Neutrophil (primary cell): ENCODE measurements at regions not wholly inside any gene's neighbourhood (a gene's known extent, or its start where the extent isn't known, plus 50 kb on each side); places are given as distances from the start of the nearest gene placed in this dataset.

Experiments used
- H3K27ac ChIP-seq: fragments of 200-600 bp; sonication (generic); 2 replicates; pipeline ENCODE4 v1.5.1; 2016; ENCODE audit warnings: mild to moderate bottlenecking, moderate library complexity
- H3K27me3 ChIP-seq: fragments of 200-600 bp; sonication (generic); 2 replicates; pipeline ENCODE4 v1.6.0; 2016; ENCODE audit warnings: mild to moderate bottlenecking
- H3K36me3 ChIP-seq: fragments of 200-600 bp; sonication (generic); 2 replicates; pipeline ENCODE4 v1.5.1; 2017
- H3K4me1 ChIP-seq, 2 experiments: fragments of 200-600 bp in 1 of 2; sonication (generic) in 1 of 2; 1 replicate in 1 of 2; 2 replicates in 1 of 2; pipeline versions ENCODE4 v1.5.1 to v1.6.1; 2013 to 2016; ENCODE audit warnings: low read depth in 1 of 2, low read length in 1 of 2, mild to moderate bottlenecking in 1 of 2, moderate library complexity in 1 of 2; ENCODE audit not compliant: control insufficient read depth in 1 of 2, insufficient read depth in 1 of 2
- H3K4me3 ChIP-seq, 2 experiments: fragments of 200-600 bp in 1 of 2; sonication (generic) in 1 of 2; 1 replicate in 1 of 2; 2 replicates in 1 of 2; pipeline ENCODE4 v1.5.1; 2013 to 2016; ENCODE audit warnings: low read depth in 1 of 2, low read length in 1 of 2, mild to moderate bottlenecking in 1 of 2, moderate library complexity in 1 of 2
- H3K9me3 ChIP-seq: fragments of 200-600 bp; sonication (generic); 2 replicates; pipeline ENCODE4 v1.5.1; 2016
- TF ChIP-seq, protein P1 (sequence below): fragments of 200-600 bp; sonication (generic); IDR thresholded peaks from 2 replicates; pipeline ENCODE4 v1.5.1; 2016; ENCODE audit warnings: antibody characterized with exemption

DNA sequence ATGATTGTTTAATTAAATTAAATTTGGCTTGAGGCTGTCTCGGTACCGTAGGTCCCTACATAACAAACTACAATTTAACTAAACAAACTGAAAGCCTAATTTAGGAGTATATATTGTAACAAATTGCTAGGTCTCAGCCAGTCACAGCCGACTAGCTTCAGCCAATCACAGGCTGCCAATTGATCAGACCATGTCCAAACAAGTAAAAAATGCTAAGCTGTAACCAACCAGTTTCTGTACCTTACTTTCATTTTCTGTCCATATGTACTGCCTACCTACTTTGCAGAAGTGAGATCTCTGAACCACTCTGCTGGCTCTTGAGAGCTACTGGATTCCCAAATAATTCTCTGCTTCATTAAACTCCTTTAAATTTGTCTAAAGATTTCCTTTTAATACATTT, 648.0 kb upstream of the GJE1 start:
- H3K9me3 ChIP-seq = no peaks in the 10 kb centered on the region
- H3K27me3 ChIP-seq = no peaks in the 10 kb centered on the region
- no peaks in the 10 kb centered on the region for H3K4me1 ChIP-seq
- H3K4me3 ChIP-seq = no peak overlapping the region
- TF ChIP-seq, protein P1, sequence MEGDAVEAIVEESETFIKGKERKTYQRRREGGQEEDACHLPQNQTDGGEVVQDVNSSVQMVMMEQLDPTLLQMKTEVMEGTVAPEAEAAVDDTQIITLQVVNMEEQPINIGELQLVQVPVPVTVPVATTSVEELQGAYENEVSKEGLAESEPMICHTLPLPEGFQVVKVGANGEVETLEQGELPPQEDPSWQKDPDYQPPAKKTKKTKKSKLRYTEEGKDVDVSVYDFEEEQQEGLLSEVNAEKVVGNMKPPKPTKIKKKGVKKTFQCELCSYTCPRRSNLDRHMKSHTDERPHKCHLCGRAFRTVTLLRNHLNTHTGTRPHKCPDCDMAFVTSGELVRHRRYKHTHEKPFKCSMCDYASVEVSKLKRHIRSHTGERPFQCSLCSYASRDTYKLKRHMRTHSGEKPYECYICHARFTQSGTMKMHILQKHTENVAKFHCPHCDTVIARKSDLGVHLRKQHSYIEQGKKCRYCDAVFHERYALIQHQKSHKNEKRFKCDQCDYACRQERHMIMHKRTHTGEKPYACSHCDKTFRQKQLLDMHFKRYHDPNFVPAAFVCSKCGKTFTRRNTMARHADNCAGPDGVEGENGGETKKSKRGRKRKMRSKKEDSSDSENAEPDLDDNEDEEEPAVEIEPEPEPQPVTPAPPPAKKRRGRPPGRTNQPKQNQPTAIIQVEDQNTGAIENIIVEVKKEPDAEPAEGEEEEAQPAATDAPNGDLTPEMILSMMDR = no peak
- no peak overlapping the region for H3K27ac ChIP-seq
- H3K36me3 ChIP-seq = no peaks in the 10 kb centered on the region

DNA sequence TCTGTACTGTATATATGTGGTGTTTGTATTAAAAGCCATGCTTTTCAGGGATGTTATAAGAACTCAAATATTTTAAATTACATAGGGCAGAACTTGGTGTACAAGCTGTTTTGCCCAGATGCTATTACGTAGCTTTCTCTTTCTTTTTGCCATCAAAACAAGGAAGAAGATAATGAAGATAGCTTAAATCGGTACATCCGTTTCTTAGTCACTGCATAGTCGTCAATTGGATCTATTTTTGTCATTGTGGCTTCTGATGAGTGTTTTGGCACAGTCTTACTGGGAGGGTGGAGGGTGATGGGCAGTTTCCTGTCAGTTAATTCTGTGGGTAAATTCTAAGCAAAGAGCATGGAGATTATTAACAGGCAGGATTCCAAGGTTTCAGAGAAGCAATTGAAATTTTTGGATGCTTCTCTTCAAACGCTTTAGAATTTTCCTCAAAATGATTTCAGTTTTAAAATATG, 649.1 kb upstream of the GJE1 start:
- Histone ChIP-seq H3K27me3 (no peaks in the 10 kb centered on the region), H3K4me3 (no peak overlapping the region), H3K9me3 (no peaks in the 10 kb centered on the region), H3K4me1 (no peaks in the 10 kb centered on the region), H3K27ac (no peak overlapping the region), H3K36me3 (no peaks in the 10 kb centered on the region)
- TF ChIP-seq, protein P1 = no peak

DNA sequence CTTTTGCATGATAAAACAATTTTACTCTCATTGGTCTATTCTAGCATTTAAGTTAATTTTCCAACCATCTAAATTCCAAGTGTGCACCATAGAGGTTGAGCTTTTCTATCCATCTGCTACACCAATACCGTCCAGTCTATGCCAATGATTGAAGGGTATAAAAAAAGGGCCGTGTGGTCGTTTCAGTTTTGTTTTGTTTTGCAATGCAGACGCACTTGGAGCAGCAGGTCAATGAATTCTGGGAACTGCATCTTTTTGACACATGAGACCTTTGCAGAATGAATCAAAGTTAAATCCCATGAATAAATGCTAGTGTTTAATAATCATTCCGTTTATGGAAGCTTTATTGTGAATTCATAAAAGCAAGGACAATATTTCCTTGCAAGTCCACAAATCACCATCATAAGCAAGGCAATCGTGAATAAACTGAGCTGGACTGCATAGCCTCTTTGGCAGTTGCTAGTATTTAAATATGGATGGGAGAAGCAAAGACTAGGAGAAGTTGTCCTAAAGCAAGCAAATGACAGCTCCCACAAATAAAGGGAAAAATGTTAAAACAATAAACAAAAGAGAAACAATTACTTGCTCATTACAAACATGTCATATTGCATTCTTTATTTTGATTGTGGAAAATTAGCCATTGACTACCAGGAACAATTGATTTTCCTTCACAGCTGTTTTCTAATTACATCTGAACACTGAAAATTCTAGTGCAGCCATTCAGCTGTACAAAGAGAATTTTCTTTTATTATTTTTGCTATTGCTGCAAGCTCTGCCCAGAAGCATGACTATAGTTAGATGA, 649.7 kb upstream of the GJE1 start:
- H3K4me1 ChIP-seq = no peaks in the 10 kb centered on the region
- no peaks in the 10 kb centered on the region for H3K36me3 ChIP-seq
- no peak overlapping the region for H3K4me3 ChIP-seq
- TF ChIP-seq, protein P1 = no peak
- H3K9me3 ChIP-seq = no peaks in the 10 kb centered on the region
- H3K27me3 ChIP-seq = no peaks in the 10 kb centered on the region
- no peak overlapping the region for H3K27ac ChIP-seq

DNA sequence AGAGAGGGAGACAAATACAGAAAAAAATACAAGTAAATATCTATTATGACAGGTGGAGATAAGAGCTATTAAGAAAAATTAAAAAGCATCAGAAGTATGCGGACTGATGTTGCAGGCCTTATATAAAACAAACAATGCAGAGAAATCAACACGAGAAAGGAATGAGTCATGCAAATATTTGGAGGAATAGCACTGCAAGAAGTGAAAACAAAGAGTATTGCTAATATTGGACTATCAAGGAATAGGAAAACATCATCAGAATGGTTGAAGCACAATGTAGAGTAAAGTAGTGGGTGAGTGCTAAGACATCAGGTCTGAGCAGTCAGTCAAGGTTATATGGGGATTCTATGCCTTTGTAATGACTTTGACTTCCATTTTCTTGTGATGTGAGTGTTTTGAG, 657.5 kb upstream of the GJE1 start:
- H3K9me3 ChIP-seq = no peaks in the 10 kb centered on the region
- H3K4me3 ChIP-seq = no peak overlapping the region
- H3K4me1 ChIP-seq = no peaks in the 10 kb centered on the region
- H3K36me3 ChIP-seq = no peaks in the 10 kb centered on the region
- H3K27me3 ChIP-seq = no peaks in the 10 kb centered on the region
- no peak overlapping the region for H3K27ac ChIP-seq
- TF ChIP-seq, protein P1 = no peak

DNA sequence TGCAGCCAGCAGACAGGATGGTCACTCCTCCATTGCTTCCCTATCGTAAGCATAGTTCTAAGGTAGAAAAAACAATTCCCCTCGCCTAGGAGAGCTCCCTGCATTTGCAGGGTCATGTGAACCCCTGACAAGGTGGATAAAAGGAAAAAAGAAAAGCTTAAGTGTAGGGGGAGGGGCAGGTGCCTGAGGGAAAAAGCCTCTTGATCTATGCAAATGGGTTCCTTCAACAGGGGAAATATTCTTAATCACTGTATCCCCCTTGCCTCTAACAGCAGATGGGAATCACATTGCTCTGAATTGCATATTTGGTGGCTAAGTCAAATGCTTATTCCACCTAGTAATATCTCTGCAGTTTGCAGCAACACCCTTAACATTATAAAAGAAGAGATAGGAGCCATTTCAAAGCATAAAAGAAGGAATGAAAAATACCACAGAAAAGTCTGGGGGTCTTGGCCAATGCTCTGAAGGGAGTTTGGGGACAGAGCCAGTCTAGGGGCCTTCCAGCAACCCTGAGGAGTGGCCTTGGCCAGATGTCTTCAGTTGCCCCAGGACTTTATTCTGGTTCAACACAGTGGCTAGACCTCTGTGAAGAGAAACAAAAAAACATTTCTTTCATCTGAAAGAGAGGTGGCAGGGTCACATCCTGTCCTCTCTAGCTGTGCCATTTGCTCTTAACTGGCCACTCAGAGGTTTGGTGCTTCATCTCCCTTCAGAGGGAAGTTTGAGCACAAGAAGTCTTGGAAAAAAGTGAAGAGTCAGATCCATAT, 660.4 kb upstream of the GJE1 start:
- Histone ChIP-seq H3K36me3 (no peaks in the 10 kb centered on the region), H3K4me3 (no peak overlapping the region), H3K27me3 (no peaks in the 10 kb centered on the region), H3K4me1 (no peaks in the 10 kb centered on the region), H3K27ac (no peak overlapping the region), H3K9me3 (no peaks in the 10 kb centered on the region)
- TF ChIP-seq, protein P1 = no peak
